ENCODE measurements at regions not wholly inside any gene's neighbourhood (a gene's known extent, or its start where the extent isn't known, plus 50 kb on each side); places are given as distances from the start of the nearest gene placed in this dataset.

DNA sequence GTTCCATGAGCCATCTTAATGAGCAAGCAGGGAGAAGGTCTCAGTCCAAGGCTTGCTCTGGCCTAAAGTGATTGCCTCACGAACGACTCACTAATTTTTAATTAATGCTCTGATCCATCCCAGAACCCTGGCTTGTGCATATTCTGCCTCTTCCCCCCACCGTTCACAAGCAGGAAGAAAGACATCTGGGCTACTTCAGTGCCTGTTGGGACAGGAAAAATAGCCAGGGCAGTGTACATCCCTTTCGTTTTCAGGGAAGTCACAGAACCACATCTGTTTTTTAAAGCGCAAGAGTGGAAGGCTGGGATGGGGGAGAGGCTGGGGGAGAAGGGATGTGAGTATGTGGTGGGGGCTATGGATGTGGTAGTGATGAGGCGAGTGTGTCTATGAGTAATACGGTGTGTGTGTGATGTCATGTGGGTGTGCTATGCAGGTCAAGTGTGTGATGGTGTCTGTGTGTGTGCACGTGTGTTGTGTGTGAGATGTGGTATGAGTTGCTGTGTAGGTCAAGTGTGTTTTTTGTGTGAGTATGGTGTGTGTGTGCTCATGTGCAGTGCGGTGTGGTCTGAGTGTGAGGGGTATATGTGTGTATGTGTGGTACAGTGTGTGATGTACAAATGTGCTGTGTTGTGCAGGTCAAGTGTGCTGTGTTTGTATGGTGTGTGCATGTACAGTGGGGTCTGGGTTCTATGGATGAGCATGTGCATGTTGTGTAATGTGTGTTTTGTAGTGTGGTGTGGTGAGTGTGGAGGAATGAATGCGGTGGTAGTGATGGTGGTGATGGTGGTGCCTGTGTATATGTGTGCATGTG is 64.9 kb upstream of the SYT6 start:
- H3K27me3 Mint-ChIP-seq (ENCODE audit: low read depth), result peaks cover 8% of the 10 kb centered on the region
- no peak overlapping the region for H3K27ac Mint-ChIP-seq
- ATAC-seq (no peak), DNase-seq (no peak)
- H3K36me3 Mint-ChIP-seq (ENCODE audit: low read depth), result no peaks in the 10 kb centered on the region
- no peak overlapping the region for H3K4me3 Mint-ChIP-seq
- no peaks in the 10 kb centered on the region for H3K9me3 Mint-ChIP-seq (ENCODE audit: insufficient read depth)
- POLR2A ChIA-PET, result no interaction called here
- CTCF ChIA-PET, result no interaction called here
- no peaks in the 10 kb centered on the region for H3K4me1 Mint-ChIP-seq (ENCODE audit: low read depth)

DNA sequence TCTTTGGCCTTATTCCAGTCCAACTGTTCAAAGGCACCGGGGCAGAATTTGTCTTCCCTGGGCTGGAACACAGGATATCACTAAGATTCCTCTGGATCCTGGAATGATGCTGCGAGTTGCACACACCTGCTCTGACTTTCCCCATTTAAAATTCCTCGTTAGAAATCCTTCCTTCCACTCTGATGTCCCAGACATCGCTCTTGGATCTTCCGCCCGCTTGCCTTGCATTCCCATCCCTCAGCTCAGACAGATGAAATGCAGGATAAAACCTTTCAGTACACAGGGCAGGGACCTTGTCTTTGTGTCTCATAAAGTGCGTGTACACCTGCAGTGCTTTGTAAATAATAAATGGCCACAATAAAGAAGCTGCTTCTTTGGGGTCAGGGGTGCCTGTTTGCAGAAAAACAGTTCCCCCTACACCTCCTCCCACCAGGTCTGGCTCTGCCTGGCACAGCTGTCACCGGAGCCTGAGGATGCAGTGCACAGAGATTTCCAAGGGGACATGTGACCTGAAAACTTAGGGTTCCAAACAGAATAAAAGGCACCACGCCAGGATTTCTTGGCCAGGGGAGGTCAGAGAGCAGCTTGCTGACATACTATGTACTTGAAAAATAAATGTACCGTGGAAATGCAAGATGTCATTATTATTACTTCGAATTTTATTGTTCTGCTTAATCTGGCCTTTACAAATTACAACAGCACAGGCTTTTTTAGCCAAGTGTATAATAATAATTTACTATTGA is 62.9 kb upstream of the SYT6 start:
- no peaks in the 10 kb centered on the region for H3K9me3 Mint-ChIP-seq (ENCODE audit: insufficient read depth)
- no peak for ATAC-seq

DNA sequence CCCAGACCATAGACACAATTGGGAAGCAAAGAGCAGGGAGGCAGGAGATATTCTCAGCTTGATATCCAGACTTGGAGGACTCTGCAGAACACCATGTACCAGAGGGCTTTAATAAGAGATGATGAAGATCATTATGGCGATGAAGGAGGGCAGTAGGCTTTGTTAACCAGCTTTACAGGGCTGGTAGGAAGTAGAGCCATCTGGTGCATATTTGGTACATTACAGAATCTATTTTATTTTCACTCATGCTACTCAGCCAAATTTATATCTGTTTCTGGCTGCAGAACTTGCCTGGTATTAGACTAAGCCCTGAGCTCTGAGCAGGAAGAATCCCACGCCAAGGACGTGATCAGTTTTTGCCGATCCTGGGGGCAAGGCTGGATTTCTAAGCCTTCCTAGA is 61.8 kb upstream of the SYT6 start:
- no peak for DNase-seq
- ChIA-PET CTCF (no interaction called here), POLR2A (no interaction called here)
- Mint-ChIP-seq H3K9me3 (ENCODE audit: insufficient read depth) (no peaks in the 10 kb centered on the region), H3K4me1 (ENCODE audit: low read depth) (no peaks in the 10 kb centered on the region), H3K27ac (no peak overlapping the region), H3K4me3 (no peak overlapping the region), H3K36me3 (ENCODE audit: low read depth) (no peaks in the 10 kb centered on the region), H3K27me3 (ENCODE audit: low read depth) (peaks cover 20% of the 10 kb centered on the region)
- ATAC-seq, result no peak

More for the DNA sequence above, 62.9 kb upstream of the SYT6 start:
- Mint-ChIP-seq H3K36me3 (ENCODE audit: low read depth) (no peaks in the 10 kb centered on the region), H3K27me3 (ENCODE audit: low read depth) (peaks cover 18% of the 10 kb centered on the region), H3K4me1 (ENCODE audit: low read depth) (no peaks in the 10 kb centered on the region), H3K27ac (no peak overlapping the region), H3K4me3 (no peak overlapping the region)
- ChIA-PET POLR2A (no interaction called here), CTCF (no interaction called here)
- no peak for DNase-seq

DNA sequence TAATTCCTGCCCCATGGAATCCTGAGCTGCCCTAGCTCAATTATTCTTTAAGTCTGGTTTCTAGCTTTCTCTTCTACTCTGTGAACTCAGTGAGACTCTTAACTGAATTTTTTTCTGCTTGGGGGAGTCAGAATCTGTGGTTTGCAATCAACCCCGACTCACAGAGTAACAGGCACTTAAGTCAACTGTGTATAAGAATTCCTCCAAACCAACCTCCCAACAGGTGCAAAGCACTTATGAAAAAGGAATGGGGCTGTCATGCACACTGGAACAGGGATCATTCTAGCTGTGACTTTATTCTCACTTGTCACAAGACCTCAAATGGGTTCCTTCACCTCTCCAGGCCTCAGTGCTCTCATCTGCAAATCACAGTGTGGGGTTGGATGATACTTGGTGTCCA is 60.3 kb upstream of the SYT6 start:
- no peak overlapping the region for H3K4me3 Mint-ChIP-seq
- ATAC-seq (no peak), DNase-seq (no peak)
- no peaks in the 10 kb centered on the region for H3K4me1 Mint-ChIP-seq (ENCODE audit: low read depth)
- no peaks in the 10 kb centered on the region for H3K9me3 Mint-ChIP-seq (ENCODE audit: insufficient read depth)
- POLR2A ChIA-PET, result no interaction called here
- no peak overlapping the region for H3K27ac Mint-ChIP-seq
- no peaks in the 10 kb centered on the region for H3K36me3 Mint-ChIP-seq (ENCODE audit: low read depth)
- CTCF ChIA-PET, result interaction anchor here (1.0 kb wide), 1 partner anchor 69 kb away, joined by 3 read pairs; no protein-coding TSS in a partner anchor
- peaks cover 30% of the 10 kb centered on the region for H3K27me3 Mint-ChIP-seq (ENCODE audit: low read depth)

DNA sequence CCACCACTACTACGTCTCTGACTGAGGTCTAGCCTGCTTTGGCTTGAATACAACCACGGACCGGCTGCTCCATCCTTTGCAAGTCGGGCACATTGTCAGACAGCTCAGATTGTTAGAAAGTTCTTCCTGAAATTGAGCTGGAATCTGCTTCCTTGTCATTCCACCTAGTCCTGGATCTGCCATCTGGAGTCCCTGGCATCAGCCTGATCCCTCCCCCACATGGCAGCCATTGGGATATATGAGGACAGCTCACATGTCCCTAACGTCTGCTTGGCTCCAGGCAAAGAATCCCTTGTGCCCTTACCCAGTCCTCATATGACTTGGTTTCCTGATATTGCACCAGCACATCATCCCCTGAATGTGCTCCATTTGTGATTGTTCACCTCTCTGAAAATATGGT is 56.3 kb upstream of the SYT6 start:
- Mint-ChIP-seq H3K4me1 (ENCODE audit: low read depth) (no peaks in the 10 kb centered on the region), H3K27ac (no peak overlapping the region), H3K27me3 (ENCODE audit: low read depth) (peaks cover 52% of the 10 kb centered on the region), H3K9me3 (ENCODE audit: insufficient read depth) (no peaks in the 10 kb centered on the region), H3K4me3 (no peak overlapping the region), H3K36me3 (ENCODE audit: low read depth) (no peaks in the 10 kb centered on the region)
- no peak for ATAC-seq
- DNase-seq, result no peak
- CTCF ChIA-PET, result no interaction called here
- POLR2A ChIA-PET, result no interaction called here

DNA sequence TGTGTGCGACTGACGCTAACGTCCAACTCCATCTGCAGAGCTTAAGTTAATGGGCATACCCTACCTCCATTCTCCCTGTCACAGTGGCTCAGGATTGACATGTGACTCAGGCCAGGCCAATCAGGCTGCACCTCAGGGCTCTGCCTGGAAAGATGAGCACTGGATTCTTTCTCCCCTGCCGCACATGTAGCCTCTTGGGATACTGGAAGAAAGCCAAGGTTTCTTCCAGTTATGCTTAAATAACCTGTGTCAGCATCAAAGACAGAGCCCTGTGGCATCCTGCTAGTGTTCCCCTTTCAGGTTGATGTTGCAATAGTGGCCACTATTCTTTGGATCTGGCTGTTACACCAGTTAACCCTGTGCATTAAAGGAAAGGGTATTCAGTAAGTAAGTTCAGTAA is 55.0 kb upstream of the SYT6 start:
- no peaks in the 10 kb centered on the region for H3K4me1 Mint-ChIP-seq (ENCODE audit: low read depth)
- no peaks in the 10 kb centered on the region for H3K36me3 Mint-ChIP-seq (ENCODE audit: low read depth)
- H3K27me3 Mint-ChIP-seq (ENCODE audit: low read depth), result peaks cover 55% of the 10 kb centered on the region
- no peaks in the 10 kb centered on the region for H3K9me3 Mint-ChIP-seq (ENCODE audit: insufficient read depth)
- DNase-seq, result no peak
- CTCF ChIA-PET, result no interaction called here
- POLR2A ChIA-PET, result no interaction called here
- no peak overlapping the region for H3K4me3 Mint-ChIP-seq
- H3K27ac Mint-ChIP-seq, result no peak overlapping the region
- no peak for ATAC-seq

DNA sequence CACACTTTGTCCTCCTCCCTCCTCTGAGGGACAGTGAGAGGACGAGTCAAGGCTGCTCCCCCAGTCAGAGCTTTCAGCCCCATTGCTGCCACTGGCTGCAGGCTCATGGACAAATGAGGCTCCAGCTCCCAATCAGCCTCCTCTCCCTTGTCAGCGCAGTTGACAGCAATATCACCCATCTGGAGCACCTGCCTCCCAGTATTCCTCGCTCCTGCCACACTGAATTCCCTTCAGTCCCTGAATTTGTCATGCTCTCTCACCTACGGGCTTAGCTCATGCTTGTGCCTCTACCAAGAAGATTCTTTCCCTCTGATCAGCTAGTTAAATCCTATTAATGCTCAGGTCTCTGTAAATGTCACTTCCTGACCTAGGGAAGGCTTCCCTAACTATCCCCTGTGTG is 54.4 kb upstream of the SYT6 start:
- DNase-seq (no peak), ATAC-seq (no peak)
- Mint-ChIP-seq H3K27ac (no peak overlapping the region), H3K4me1 (ENCODE audit: low read depth) (no peaks in the 10 kb centered on the region), H3K9me3 (ENCODE audit: insufficient read depth) (no peaks in the 10 kb centered on the region), H3K4me3 (no peak overlapping the region), H3K36me3 (ENCODE audit: low read depth) (no peaks in the 10 kb centered on the region), H3K27me3 (ENCODE audit: low read depth) (peaks cover 53% of the 10 kb centered on the region)
- CTCF ChIA-PET, result no interaction called here
- POLR2A ChIA-PET, result no interaction called here

DNA sequence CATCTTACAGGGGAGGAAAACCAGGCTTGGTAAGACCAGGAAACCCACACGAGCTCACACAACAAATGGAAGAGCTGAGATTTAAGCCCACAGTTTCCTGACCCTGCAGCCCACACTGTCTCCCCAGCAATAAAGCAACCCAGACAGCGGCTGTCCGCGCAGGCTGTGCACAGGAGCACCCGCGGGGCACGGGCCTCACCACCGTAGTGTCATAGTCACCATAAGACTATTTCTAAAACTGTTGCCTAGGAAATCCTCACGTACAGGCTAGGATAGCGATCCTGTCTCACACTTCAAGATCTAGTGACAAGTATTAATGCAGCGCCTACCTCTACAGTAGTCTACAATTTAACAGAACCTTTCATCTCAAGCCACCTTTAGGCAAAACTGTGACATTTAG is 54.0 kb upstream of the SYT6 start:
- Mint-ChIP-seq H3K27me3 (ENCODE audit: low read depth) (peaks cover 50% of the 10 kb centered on the region), H3K9me3 (ENCODE audit: insufficient read depth) (no peaks in the 10 kb centered on the region), H3K4me3 (no peak overlapping the region), H3K36me3 (ENCODE audit: low read depth) (no peaks in the 10 kb centered on the region), H3K27ac (no peak overlapping the region), H3K4me1 (ENCODE audit: low read depth) (no peaks in the 10 kb centered on the region)
- no peak for ATAC-seq
- no peak for DNase-seq
- ChIA-PET CTCF (no interaction called here), POLR2A (no interaction called here)

DNA sequence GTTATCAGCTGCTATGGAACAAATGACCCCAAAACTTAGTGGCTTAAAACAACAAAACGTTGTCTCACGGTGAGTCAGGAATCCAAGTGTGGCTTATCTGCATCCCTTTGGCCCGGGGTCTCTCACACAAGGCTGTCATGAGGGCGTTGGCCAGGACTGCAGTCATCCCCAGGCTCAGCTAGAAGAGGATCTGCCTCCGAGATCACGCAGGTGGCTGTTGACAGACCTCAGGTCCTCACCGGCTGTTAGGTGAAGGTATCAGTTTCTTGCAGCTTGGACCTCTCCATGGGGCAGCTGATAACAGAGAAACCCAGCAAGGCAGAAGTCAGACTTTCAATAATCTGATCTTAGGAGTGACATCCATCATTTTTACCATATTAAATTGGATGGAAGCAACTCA is 52.7 kb upstream of the SYT6 start:
- Mint-ChIP-seq H3K9me3 (ENCODE audit: insufficient read depth) (no peaks in the 10 kb centered on the region), H3K4me3 (no peak overlapping the region), H3K4me1 (ENCODE audit: low read depth) (no peaks in the 10 kb centered on the region), H3K27me3 (ENCODE audit: low read depth) (peaks cover 53% of the 10 kb centered on the region), H3K27ac (no peak overlapping the region), H3K36me3 (ENCODE audit: low read depth) (no peaks in the 10 kb centered on the region)
- DNase-seq (no peak), ATAC-seq (no peak)
- ChIA-PET CTCF (no interaction called here), POLR2A (no interaction called here)

DNA sequence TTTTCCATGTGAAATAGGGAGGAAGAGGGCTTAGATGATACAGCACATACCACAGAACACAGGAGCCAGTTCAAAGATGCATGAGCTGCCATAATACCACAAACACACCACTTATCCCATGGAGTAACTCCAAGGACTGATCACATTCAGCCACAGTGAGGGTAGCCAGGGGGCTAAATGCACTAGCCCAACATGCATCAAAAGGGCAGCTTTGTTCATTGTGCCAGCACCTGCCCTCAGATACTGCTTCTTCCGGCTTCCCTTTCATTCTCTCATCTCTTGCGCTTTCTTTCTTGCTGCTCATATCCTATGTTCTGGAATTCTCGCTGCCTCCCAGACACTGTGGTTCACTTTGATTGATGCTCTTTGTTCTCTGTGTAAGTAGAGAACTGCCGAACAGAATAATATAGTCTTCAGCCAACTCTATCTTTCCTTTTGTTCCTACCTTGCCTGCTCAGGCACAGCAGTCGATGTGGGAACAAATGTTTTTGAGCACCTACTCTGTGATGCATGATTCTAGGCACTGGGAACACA is 50.0 kb upstream of the SYT6 start:
- Mint-ChIP-seq H3K9me3 (ENCODE audit: insufficient read depth) (no peaks in the 10 kb centered on the region), H3K4me1 (ENCODE audit: low read depth) (no peaks in the 10 kb centered on the region), H3K4me3 (no peak overlapping the region), H3K27ac (no peak overlapping the region), H3K27me3 (ENCODE audit: low read depth) (peaks cover 54% of the 10 kb centered on the region), H3K36me3 (ENCODE audit: low read depth) (no peaks in the 10 kb centered on the region)
- POLR2A ChIA-PET, result no interaction called here
- ATAC-seq (no peak), DNase-seq (no peak)
- CTCF ChIA-PET, result interaction anchor here (1.3 kb wide), 1 partner anchor 80 kb away, joined by 4 read pairs; no protein-coding TSS in a partner anchor

Data from activated CD8-positive, alpha-beta T cell treated with anti-CD3 and anti-CD28 coated beads, Interleukin-2, amount 10 ng/mL, durations not matched to agents 7 days and 5 days (primary cell).